ENCODE measurements at regions not wholly inside any gene's neighbourhood (a gene's known extent, or its start where the extent isn't known, plus 50 kb on each side); places are given as distances from the start of the nearest gene placed in this dataset.

GRCh38 chr12:34356233-34356987 is 334.1 kb downstream of the ALG10 start:
- no peak overlapping the region for H3K4me3 ChIP-seq (ENCODE audit: control insufficient read depth, low read depth, low read length)
- no peak for TF ChIP-seq CTCF (conservative IDR thresholded peaks at IDR 0.05; ENCODE audit: control insufficient read depth, insufficient read depth, low read depth, low read length)

GRCh38 chr12:34357791-34358190 is 335.5 kb downstream of the ALG10 start:
- TF ChIP-seq CTCF (conservative IDR thresholded peaks at IDR 0.05; ENCODE audit: control insufficient read depth, insufficient read depth, low read depth, low read length): no peak
- H3K4me3 ChIP-seq (ENCODE audit: control insufficient read depth, low read depth, low read length): no peak overlapping the region
- DNase-seq (ENCODE audit: low read depth): no peak

More at GRCh38 chr12:34356233-34356987, 334.1 kb downstream of the ALG10 start:
- DNase-seq (ENCODE audit: low read depth): no peak

- TF ChIP-seq CTCF (conservative IDR thresholded peaks at IDR 0.05; ENCODE audit: control insufficient read depth, insufficient read depth, low read depth, low read length): no peak
These were observed 335.9 kb downstream of the ALG10 start for GRCh38 chr12:34358198-34358597.

GRCh38 chr12:34361721-34362316 is 339.5 kb downstream of the ALG10 start:
- no peak overlapping the region for H3K4me3 ChIP-seq (ENCODE audit: control insufficient read depth, low read depth, low read length)
- no peak for TF ChIP-seq CTCF (conservative IDR thresholded peaks at IDR 0.05; ENCODE audit: control insufficient read depth, insufficient read depth, low read depth, low read length)
- DNase-seq (ENCODE audit: low read depth): no peak

More at GRCh38 chr12:34358198-34358597, 335.9 kb downstream of the ALG10 start:
- no peak for DNase-seq (ENCODE audit: low read depth)
- H3K4me3 ChIP-seq (ENCODE audit: control insufficient read depth, low read depth, low read length): no peak overlapping the region

- no peak overlapping the region for H3K4me3 ChIP-seq (ENCODE audit: control insufficient read depth, low read depth, low read length)
- TF ChIP-seq CTCF (conservative IDR thresholded peaks at IDR 0.05; ENCODE audit: control insufficient read depth, insufficient read depth, low read depth, low read length): no peak
- no peak for DNase-seq (ENCODE audit: low read depth)
These were observed 340.9 kb downstream of the ALG10 start for GRCh38 chr12:34363050-34363673.

GRCh38 chr12:34368079-34368478 is 345.8 kb downstream of the ALG10 start:
- no peak overlapping the region for H3K4me3 ChIP-seq (ENCODE audit: control insufficient read depth, low read depth, low read length)
- no peak for DNase-seq (ENCODE audit: low read depth)
- no peak for TF ChIP-seq CTCF (conservative IDR thresholded peaks at IDR 0.05; ENCODE audit: control insufficient read depth, insufficient read depth, low read depth, low read length)

Data from fibroblast of mammary gland (primary cell).